Muscle layer of colon (tissue), 2 donors: ENCODE measurements at regions not wholly inside any gene's neighbourhood (a gene's known extent, or its start where the extent isn't known, plus 50 kb on each side); places are given as distances from the start of the nearest gene placed in this dataset.

Source experiments
- H3K27ac ChIP-seq: one replicate; pipeline ENCODE4 v1.7.0; 2013; ENCODE audit warnings: low read depth, mild to moderate bottlenecking, low read length, moderate library complexity
- H3K27me3 ChIP-seq, 2 donors: one replicate each; pipeline ENCODE4 v1.7.0; 2013; ENCODE audit warnings: low read length in 2 of 2, mild to moderate bottlenecking in 2 of 2; ENCODE audit not compliant: insufficient read depth in 2 of 2, control insufficient read depth in 1 of 2
- H3K36me3 ChIP-seq: one replicate; pipeline ENCODE4 v1.7.0; 2013; ENCODE audit warnings: mild to moderate bottlenecking, low read length; ENCODE audit not compliant: insufficient read depth
- H3K4me1 ChIP-seq: one replicate; pipeline ENCODE4 v1.7.0; 2013; ENCODE audit warnings: mild to moderate bottlenecking, low read length; ENCODE audit not compliant: insufficient read depth
- H3K4me3 ChIP-seq, 2 donors: one replicate each; pipeline ENCODE4 v1.7.0; 2013; ENCODE audit warnings: low read length in 2 of 2, low read depth in 1 of 2, mild to moderate bottlenecking in 1 of 2, moderate library complexity in 1 of 2
- H3K9ac ChIP-seq: one replicate; pipeline ENCODE4 v1.7.0; 2013; ENCODE audit warnings: low read length
- H3K9me3 ChIP-seq: one replicate; pipeline ENCODE4 v1.7.0; 2013; ENCODE audit warnings: mild to moderate bottlenecking, low read length
- donor health status: abdominal sarcoma.
- donor health status: Adenocarcinoma of cecum.

DNA sequence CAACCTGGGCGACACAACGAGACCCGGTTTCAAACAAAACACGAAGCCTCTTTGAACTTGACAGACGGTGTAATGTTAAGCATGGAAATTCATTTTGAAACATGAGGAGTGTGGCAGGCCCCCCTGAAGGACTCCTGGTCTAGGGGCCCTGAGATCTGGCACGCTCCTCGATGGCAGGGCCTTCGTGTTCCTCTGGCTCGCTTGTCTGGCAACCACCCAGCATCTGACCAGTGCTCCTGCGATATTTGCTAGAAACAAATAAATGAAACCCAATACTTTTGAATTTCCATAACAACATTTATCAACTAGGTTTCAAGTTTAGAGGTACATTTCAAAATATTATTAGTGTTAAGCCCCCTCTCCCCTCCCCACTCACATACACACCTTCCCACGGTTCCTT is 193.0 kb downstream of the ERCC6L2 start:
- no peaks in the 10 kb centered on the region for H3K9me3 ChIP-seq
- no peaks in the 10 kb centered on the region for H3K36me3 ChIP-seq
- no peak overlapping the region for H3K4me3 ChIP-seq
- H3K9ac ChIP-seq: no peak overlapping the region
- H3K27ac ChIP-seq: no peak overlapping the region
- H3K4me1 ChIP-seq: no peaks in the 10 kb centered on the region
- H3K27me3 ChIP-seq: no peaks in the 10 kb centered on the region

DNA sequence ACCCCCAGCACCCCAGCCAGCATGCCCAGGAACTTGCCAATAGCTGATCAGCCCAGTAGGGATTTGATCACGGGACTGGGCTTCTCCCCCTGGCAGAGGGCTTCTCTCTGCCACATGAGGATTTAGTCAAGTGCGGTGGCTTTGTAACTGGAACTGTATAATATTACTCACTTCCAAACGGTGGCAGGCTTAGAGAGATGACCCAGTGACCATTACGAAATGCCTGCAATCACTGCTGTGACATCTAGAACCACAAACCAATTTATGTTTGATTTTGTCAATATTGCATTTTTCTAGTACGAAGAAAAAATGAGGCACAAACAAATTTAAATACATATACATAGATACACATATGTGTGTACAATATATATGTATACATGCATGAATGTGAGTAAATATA is 192.1 kb downstream of the ERCC6L2 start:
- H3K9ac ChIP-seq: no peak overlapping the region
- no peaks in the 10 kb centered on the region for H3K36me3 ChIP-seq
- H3K9me3 ChIP-seq: no peaks in the 10 kb centered on the region
- H3K4me3 ChIP-seq: no peak overlapping the region
- H3K4me1 ChIP-seq: no peaks in the 10 kb centered on the region
- H3K27ac ChIP-seq: no peak overlapping the region
- no peaks in the 10 kb centered on the region for H3K27me3 ChIP-seq

DNA sequence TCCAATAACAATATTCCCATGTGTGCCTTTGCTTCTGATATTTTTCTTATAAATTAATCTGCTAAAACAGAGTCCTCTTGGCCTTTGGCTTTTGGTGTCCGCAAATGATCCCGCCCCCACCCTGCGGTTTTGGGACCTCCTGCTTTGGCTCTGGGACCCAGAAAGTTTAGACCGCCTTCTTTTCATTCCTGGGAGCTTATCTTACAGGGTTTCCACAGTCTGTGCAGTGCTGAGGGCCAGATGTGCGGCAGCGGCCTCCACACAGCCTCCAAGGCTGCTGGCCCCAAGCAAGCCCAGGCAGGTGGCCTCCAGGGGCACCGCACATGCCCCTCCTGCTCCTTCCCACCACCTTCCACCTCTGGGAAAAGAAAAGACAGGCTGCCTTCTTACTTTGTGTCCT is 191.5 kb downstream of the ERCC6L2 start:
- Histone ChIP-seq H3K9ac (no peak overlapping the region), H3K27ac (no peak overlapping the region), H3K27me3 (no peaks in the 10 kb centered on the region), H3K9me3 (no peaks in the 10 kb centered on the region), H3K4me1 (no peaks in the 10 kb centered on the region), H3K36me3 (no peaks in the 10 kb centered on the region), H3K4me3 (no peak overlapping the region)

DNA sequence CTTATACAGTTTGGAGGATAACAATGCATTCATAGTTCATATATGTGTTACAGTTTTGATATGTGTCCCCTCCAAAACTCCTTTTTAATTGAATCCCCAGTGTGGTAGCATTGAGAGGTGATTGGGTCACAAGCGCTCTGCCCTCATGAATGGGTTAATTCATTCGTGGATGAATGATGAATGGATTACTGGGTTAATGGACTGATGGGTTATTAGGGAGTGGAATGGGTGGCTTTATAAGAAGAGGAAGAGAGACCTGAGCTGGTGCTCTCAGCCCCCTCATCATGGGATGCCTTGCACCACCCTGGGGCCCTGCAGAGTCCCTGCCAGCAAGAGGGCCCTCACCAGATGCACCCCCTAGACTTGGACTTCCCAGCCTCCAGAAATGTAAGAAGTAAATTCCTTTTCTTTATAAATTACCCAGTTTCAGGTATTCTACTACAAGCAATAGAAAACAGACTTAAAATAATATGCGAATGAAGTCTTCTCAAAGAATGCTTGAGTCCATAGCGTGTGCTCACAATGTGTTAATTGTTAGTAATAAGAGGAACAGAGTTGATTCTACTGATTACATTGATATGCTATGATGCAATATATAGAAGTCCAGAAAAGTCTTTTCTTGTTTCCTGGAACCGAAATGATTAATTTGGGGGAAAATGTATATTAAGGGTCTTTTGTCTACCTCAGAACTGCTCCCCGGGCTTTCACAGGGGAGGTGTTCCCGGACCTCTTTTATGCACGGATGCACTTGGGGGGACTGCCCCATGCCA is 190.2 kb downstream of the ERCC6L2 start:
- Histone ChIP-seq H3K36me3 (no peaks in the 10 kb centered on the region), H3K4me1 (no peaks in the 10 kb centered on the region), H3K27me3 (no peaks in the 10 kb centered on the region), H3K27ac (no peak overlapping the region), H3K4me3 (no peak overlapping the region), H3K9ac (no peak overlapping the region), H3K9me3 (no peaks in the 10 kb centered on the region)

DNA sequence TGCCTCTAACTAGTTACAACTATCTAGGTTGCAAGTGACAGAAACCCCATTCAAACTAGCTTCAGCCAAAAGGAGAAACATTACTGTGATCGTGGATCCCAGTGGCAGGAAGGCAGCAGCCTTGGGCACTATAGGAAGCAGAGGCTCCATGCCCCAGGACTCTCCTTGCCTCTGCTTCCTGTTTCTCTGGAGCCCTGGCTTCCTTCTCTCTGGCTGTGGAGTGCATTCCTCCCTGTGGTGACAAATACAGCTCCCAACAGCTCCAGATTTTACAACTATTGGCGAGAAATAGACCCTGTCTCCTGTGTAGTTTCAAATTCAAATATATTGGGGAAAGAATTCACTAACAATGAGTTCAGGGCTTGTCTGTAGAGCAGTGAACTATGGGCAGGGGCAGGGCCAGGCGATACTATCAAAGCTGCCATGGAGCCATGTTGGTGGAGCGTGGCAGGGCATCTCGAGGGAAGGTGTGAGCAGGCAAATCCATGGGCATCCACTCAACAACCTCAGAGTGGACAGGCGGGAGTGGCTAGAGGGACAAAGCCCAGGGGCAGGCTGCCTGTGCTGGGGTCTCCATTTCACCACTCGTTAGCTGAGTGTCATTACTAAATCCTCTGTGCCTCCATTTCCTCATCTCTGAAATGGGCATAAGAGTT is 189.5 kb downstream of the ERCC6L2 start:
- Histone ChIP-seq H3K36me3 (no peaks in the 10 kb centered on the region), H3K27ac (no peak overlapping the region), H3K27me3 (no peaks in the 10 kb centered on the region), H3K4me1 (no peaks in the 10 kb centered on the region), H3K9ac (no peak overlapping the region), H3K4me3 (no peak overlapping the region), H3K9me3 (no peaks in the 10 kb centered on the region)

DNA sequence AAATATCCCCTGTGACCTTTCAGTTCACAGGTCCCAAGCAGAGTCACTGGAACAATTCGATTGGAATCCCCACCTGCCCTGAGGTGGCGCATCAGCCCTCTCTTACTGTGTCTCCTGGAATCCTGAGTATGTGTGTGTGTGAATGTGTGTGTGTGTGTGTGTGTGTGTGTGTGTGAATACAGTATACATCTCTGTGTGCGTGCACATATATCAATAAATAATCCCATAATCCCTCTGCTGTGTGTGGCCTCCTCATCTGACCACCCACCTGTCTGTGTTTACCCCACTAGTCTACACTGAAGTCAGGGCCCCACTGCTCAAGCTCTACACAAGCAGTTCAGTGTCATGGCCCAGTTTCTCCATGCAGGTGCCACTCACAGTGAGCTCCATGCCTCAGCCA is 187.4 kb downstream of the ERCC6L2 start:
- Histone ChIP-seq H3K9me3 (no peaks in the 10 kb centered on the region), H3K4me1 (no peaks in the 10 kb centered on the region), H3K27ac (no peak overlapping the region), H3K27me3 (no peaks in the 10 kb centered on the region), H3K9ac (no peak overlapping the region), H3K36me3 (no peaks in the 10 kb centered on the region), H3K4me3 (no peak overlapping the region)

DNA sequence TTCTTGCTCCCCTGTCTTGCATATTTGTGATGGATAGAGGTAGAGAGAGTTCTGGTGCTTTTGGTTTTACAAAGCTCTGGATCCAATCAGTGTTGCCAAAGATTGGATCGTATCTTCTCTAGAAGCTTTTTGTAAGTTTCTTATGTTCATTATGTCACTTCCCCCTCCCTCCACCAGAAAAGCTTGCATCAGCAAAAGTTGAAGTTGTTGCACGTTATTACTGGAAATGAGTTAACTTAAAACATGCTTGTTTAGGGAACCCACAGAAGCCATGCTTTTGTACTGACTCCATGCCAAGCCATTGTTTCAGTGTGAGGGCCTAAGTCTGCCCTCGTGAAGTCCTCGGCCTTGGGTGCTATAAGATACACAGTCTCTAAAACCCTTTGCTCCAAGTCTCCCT is 186.5 kb downstream of the ERCC6L2 start:
- no peaks in the 10 kb centered on the region for H3K4me1 ChIP-seq
- H3K27me3 ChIP-seq: no peaks in the 10 kb centered on the region
- H3K9ac ChIP-seq: no peak overlapping the region
- no peak overlapping the region for H3K27ac ChIP-seq
- no peaks in the 10 kb centered on the region for H3K9me3 ChIP-seq
- H3K36me3 ChIP-seq: no peaks in the 10 kb centered on the region
- H3K4me3 ChIP-seq: no peak overlapping the region

DNA sequence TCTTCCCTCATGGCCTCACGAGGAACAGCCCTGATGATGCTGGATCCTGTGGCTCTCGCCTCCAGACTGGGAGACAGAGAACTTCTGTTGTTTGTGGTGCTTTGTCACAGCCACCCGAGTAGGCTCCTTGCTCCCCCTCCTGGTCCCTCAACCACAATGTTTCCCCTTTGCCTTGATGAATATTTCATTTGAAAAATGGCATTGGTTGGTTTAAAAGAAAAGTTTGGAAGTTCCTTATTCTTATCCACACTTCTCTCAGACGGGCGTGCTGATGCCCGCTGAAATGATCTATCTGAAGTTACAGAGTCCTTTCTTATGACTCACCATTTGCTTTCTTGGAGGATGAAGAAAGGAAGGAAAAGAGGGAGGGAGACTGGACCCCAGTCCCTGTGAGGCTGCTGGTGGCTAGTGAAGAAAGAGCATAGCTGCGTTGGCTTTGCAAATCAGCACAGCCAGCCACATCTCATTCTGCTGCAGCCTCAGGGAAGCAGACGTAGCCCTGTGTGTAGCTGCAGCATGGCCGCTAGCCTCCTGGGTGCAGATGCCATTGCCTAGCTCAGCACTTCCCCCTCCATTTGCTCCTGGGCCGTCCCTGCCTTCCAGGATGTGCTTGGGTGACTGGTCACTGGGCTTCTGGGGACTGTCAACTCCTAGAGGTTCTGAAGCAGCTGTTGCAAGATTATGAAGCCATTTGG is 185.9 kb downstream of the ERCC6L2 start:
- no peak overlapping the region for H3K27ac ChIP-seq
- H3K9ac ChIP-seq: no peak overlapping the region
- H3K4me1 ChIP-seq: no peaks in the 10 kb centered on the region
- no peak overlapping the region for H3K4me3 ChIP-seq
- H3K27me3 ChIP-seq: no peaks in the 10 kb centered on the region
- no peaks in the 10 kb centered on the region for H3K9me3 ChIP-seq
- H3K36me3 ChIP-seq: no peaks in the 10 kb centered on the region

DNA sequence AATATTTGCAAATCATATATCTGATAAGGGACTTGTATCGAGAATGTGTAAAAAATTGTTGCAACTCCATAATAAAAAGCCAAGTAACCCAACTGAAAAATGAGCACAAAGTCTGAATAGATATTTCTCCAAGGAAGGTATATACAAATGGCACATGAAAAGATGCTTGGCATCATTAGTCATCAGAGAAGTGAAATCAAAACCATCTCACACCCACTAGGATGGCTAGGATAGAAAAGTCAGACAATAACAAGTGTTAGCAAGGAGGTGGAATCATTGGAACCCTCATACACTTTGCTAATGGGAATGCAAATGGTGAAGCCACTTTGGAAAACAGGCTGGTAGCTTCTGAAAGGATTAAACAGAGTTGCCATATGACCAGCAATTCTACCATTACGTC is 182.7 kb downstream of the ERCC6L2 start:
- no peaks in the 10 kb centered on the region for H3K27me3 ChIP-seq
- H3K4me1 ChIP-seq: no peaks in the 10 kb centered on the region
- H3K36me3 ChIP-seq: no peaks in the 10 kb centered on the region
- no peak overlapping the region for H3K9ac ChIP-seq
- H3K9me3 ChIP-seq: no peaks in the 10 kb centered on the region
- no peak overlapping the region for H3K4me3 ChIP-seq
- H3K27ac ChIP-seq: no peak overlapping the region

DNA sequence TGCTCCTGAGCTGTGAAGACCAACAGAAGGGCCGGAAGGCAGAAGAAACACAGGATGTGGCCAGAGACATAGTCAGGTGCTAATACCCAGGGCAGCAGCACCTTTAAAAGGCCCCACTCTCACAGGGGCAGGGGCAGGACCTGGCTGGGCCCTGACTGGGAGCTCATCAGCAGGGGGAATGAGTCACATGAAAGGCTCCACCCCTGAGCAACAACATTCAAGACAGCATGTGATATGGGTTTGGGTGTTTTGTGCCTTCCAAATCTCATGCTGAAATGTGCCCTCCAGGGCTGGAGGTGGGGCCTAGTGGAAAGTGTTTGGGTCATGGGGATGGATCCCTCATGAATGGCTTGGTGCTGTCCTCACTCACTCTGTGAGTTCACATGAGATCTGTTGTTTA is 181.7 kb downstream of the ERCC6L2 start:
- H3K27me3 ChIP-seq: no peaks in the 10 kb centered on the region
- H3K9ac ChIP-seq: no peak overlapping the region
- H3K9me3 ChIP-seq: no peaks in the 10 kb centered on the region
- no peak overlapping the region for H3K27ac ChIP-seq
- H3K4me3 ChIP-seq: no peak overlapping the region
- H3K36me3 ChIP-seq: no peaks in the 10 kb centered on the region
- no peaks in the 10 kb centered on the region for H3K4me1 ChIP-seq

DNA sequence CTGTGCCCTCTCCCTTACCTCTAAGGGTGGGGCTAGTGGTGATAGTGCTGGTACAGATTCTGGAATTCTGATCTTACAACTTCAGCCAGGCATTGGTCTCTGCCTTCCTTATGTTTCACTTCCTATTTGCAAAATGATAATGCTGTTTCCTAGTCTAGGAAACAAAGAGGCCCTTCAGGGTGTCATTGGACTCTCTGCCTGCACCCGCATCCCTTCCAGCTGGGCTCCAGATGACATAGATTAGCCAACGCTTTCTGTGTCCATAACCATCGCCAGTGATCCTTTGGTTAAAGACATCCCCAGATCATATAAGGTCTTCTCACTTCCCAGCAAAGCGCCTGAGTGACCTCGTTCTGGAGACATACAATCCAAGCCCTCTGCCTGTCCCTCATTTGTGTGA is 180.7 kb downstream of the ERCC6L2 start:
- no peak overlapping the region for H3K27ac ChIP-seq
- no peaks in the 10 kb centered on the region for H3K9me3 ChIP-seq
- H3K4me3 ChIP-seq: no peak overlapping the region
- H3K36me3 ChIP-seq: no peaks in the 10 kb centered on the region
- H3K9ac ChIP-seq: no peak overlapping the region
- no peaks in the 10 kb centered on the region for H3K27me3 ChIP-seq
- no peaks in the 10 kb centered on the region for H3K4me1 ChIP-seq
